ENCODE measurements at regions not wholly inside any gene's neighbourhood (a gene's known extent, or its start where the extent isn't known, plus 50 kb on each side); places are given as distances from the start of the nearest gene placed in this dataset.

GRCh38 chr2:184530959-184531358 is 67.4 kb upstream of the ZNF804A start:
- H3K4me1 ChIP-seq: peaks cover 0 to 6% (median 0%) of the 10 kb centered on the region in 4 donors
- TF ChIP-seq CTCF (IDR thresholded peaks at IDR 0.05): no peak
- TF ChIP-seq POLR2A (IDR thresholded peaks at IDR 0.05; ENCODE audit: low read depth): no peak
- TF ChIP-seq POLR2AphosphoS5 (IDR thresholded peaks at IDR 0.05): no peak
- no peak for TF ChIP-seq EP300 (IDR thresholded peaks at IDR 0.05)
- peaks cover 6 to 31% (median 30%) of the 10 kb centered on the region in 4 donors for H3K9me3 ChIP-seq
- intact Hi-C loops (cut with DNase I): no loop called here
- no peak overlapping the region for H3K27ac ChIP-seq (replicated peaks in 1 of 4)
- no peak for DNase-seq (ENCODE audit: extremely low spot score)
- no peak overlapping the region for H3K4me3 ChIP-seq
- 95% methylated on average over 6 of the region's 6 CpGs for WGBS
- H3K27me3 ChIP-seq: no peaks in the 10 kb centered on the region
- no peaks in the 10 kb centered on the region for H3K36me3 ChIP-seq

- Histone ChIP-seq H3K4me1 (peaks cover 0 to 6% (median 0%) of the 10 kb centered on the region in 4 donors), H3K27me3 (no peaks in the 10 kb centered on the region), H3K36me3 (no peaks in the 10 kb centered on the region), H3K27ac (replicated peaks in 1 of 4) (no peak overlapping the region), H3K9me3 (peaks cover 6 to 27% (median 22%) of the 10 kb centered on the region in 4 donors), H3K4me3 (no peak overlapping the region)
- intact Hi-C loops (cut with DNase I): no loop called here
- no peak for DNase-seq (ENCODE audit: extremely low spot score)
- no peak for TF ChIP-seq EP300 (IDR thresholded peaks at IDR 0.05)
- no peak for TF ChIP-seq POLR2AphosphoS5 (IDR thresholded peaks at IDR 0.05)
- TF ChIP-seq CTCF (IDR thresholded peaks at IDR 0.05): no peak
- no peak for TF ChIP-seq POLR2A (IDR thresholded peaks at IDR 0.05; ENCODE audit: low read depth)
Measured at GRCh38 chr2:184532551-184532950, 65.8 kb upstream of the ZNF804A start.

- no peak overlapping the region for H3K27ac ChIP-seq (replicated peaks in 1 of 4)
- peaks cover 0 to 4% (median 1%) of the 10 kb centered on the region in 4 donors for H3K9me3 ChIP-seq
- DNase-seq (ENCODE audit: extremely low spot score): no peak
- no peaks in the 10 kb centered on the region for H3K36me3 ChIP-seq
- TF ChIP-seq POLR2A (IDR thresholded peaks at IDR 0.05; ENCODE audit: low read depth) (no peak), EP300 (IDR thresholded peaks at IDR 0.05) (no peak), POLR2AphosphoS5 (IDR thresholded peaks at IDR 0.05) (no peak), CTCF (IDR thresholded peaks at IDR 0.05) (no peak)
- H3K4me1 ChIP-seq: peaks cover 0 to 6% (median 0%) of the 10 kb centered on the region in 4 donors
- WGBS: 80% methylated on average over 3 of the region's 3 CpGs
- intact Hi-C loops (cut with DNase I): no loop called here
- no peaks in the 10 kb centered on the region for H3K27me3 ChIP-seq
- no peak overlapping the region for H3K4me3 ChIP-seq
Measured at GRCh38 chr2:184534986-184535385, 63.3 kb upstream of the ZNF804A start.

- no peaks in the 10 kb centered on the region for H3K4me1 ChIP-seq
Measured at GRCh38 chr2:184540246-184540789, 58.0 kb upstream of the ZNF804A start.

More at GRCh38 chr2:184540246-184540789, 58.0 kb upstream of the ZNF804A start:
- Histone ChIP-seq H3K4me3 (no peak overlapping the region), H3K27me3 (no peaks in the 10 kb centered on the region), H3K36me3 (no peaks in the 10 kb centered on the region), H3K9me3 (no peaks in the 10 kb centered on the region), H3K27ac (replicated peaks in 1 of 4) (no peak overlapping the region)
- TF ChIP-seq POLR2A (IDR thresholded peaks at IDR 0.05; ENCODE audit: low read depth): no peak
- no peak for TF ChIP-seq CTCF (IDR thresholded peaks at IDR 0.05)
- TF ChIP-seq POLR2AphosphoS5 (IDR thresholded peaks at IDR 0.05): no peak
- no peak for TF ChIP-seq EP300 (IDR thresholded peaks at IDR 0.05)
- DNase-seq (ENCODE audit: extremely low spot score): no peak
- intact Hi-C loops (cut with DNase I): no loop called here

Measured in esophagus muscularis mucosa (tissue), 4 donors.